ENCODE measurements at regions not wholly inside any gene's neighbourhood (a gene's known extent, or its start where the extent isn't known, plus 50 kb on each side); places are given as distances from the start of the nearest gene placed in this dataset.

- Histone ChIP-seq H2AK9ac (replicated peaks; ENCODE audit: low read depth, low read length, poor library complexity) (peak overlapping the region; percentile 2), H3K9ac (ENCODE audit: low read depth, low read length) (no peak overlapping the region), H3K4me3 (ENCODE audit: insufficient read depth, low read depth, low read length) (no peak overlapping the region), H3K56ac (ENCODE audit: extremely low read depth, insufficient read depth, low read length) (no peak overlapping the region), H3K18ac (ENCODE audit: low read depth, low read length) (peak overlapping the region; percentile 39; the same call in 1 of the 2 replicates), H2BK5ac (ENCODE audit: low read depth, low read length, poor library complexity, severe bottlenecking) (peak overlapping the region; percentile 36), H4K91ac (ENCODE audit: insufficient read depth, low read depth, low read length) (no peak overlapping the region; the same call in 1 of the 2 replicates), H3K27ac (ENCODE audit: insufficient read depth, low read length) (no peak overlapping the region), H4K5ac (ENCODE audit: low read depth, low read length) (no peak overlapping the region), H3K4me2 (ENCODE audit: low read depth, low read length) (no peak overlapping the region), H3K36me3 (ENCODE audit: control insufficient read depth, insufficient read depth, low read length) (no peaks in the 10 kb centered on the region), H3K23ac (ENCODE audit: low read depth, low read length) (peak overlapping the region; percentile 81; the same call in 1 of the 2 replicates), H3K9me1 (ENCODE audit: insufficient read depth, low read length) (peaks cover 23% of the 10 kb centered on the region), H2AK5ac (ENCODE audit: low read depth, low read length) (peak overlapping the region; percentile 90), H3K14ac (replicated peaks; ENCODE audit: low read depth, low read length) (peak overlapping the region; percentile 84; the same call in 1 of the 2 replicates), H3K9me3 (ENCODE audit: control insufficient read depth, insufficient read depth, low read length) (no peaks in the 10 kb centered on the region), H4K8ac (ENCODE audit: low read depth in 2 of 2, low read length in 2 of 2) (peak overlapping the region in 1 of 2 experiments; percentile 4; a peak in 1 of 4 replicates), H3K79me1 (ENCODE audit: low read depth in 1 of 2, low read length in 2 of 2) (no peaks in the 10 kb centered on the region; a peak in 1 of 4 replicates), H3K4me1 (ENCODE audit: control insufficient read depth, insufficient read depth, low read length) (peaks cover 25% of the 10 kb centered on the region), H2BK120ac (ENCODE audit: low read depth, low read length) (peak overlapping the region; percentile 58; the same call in 1 of the 2 replicates), H3K4ac (ENCODE audit: low read depth, low read length) (peak overlapping the region; percentile 55), H3K27me3 (ENCODE audit: control insufficient read depth, insufficient read depth, low read length) (no peaks in the 10 kb centered on the region), H4K20me1 (ENCODE audit: insufficient read depth, low read length) (no peaks in the 10 kb centered on the region; the same call in 1 of the 2 replicates), H2AFZ (replicated peaks; ENCODE audit: low read length, poor library complexity) (peak overlapping the region; percentile 68), H2BK15ac (ENCODE audit: low read depth, low read length) (peak overlapping the region; percentile 79; the same call in 2 of the 3 replicates), H2BK20ac (ENCODE audit: low read depth, low read length) (peak overlapping the region; percentile 67; the same call in 1 of the 2 replicates)
- in situ Hi-C loops (cut with MboI; ENCODE audit: low sequenced_read_pairs): no loop called here
- BruUV-seq (replicated peaks): no TSS peak
- intact Hi-C loops (cut with micrococcal nuclease): no loop called here
- POLR2A ChIA-PET (ENCODE audit: unreplicated experiment): interaction anchor here (0.6 kb wide), 1 partner anchor 72 kb away, joined by 3 read pairs; no protein-coding TSS in a partner anchor
- TF ChIP-seq RAD21 (IDR thresholded peaks at IDR 0.05; ENCODE audit: low read length): no peak
- TF ChIP-seq MAZ (IDR thresholded peaks at IDR 0.05; ENCODE audit: borderline replicate concordance, low read depth, low read length): no peak
- TF ChIP-seq BHLHE40 (IDR thresholded peaks at IDR 0.05; ENCODE audit: low read depth, low read length): no peak
- no peak for TF ChIP-seq MAFK (IDR thresholded peaks at IDR 0.05; ENCODE audit: low read depth, low read length)
- no peak for TF ChIP-seq NFE2L2 (IDR thresholded peaks at IDR 0.05; ENCODE audit: low read depth, low read length)
- no peak for TF ChIP-seq POLR2A (IDR thresholded peaks at IDR 0.05; ENCODE audit: low read depth, low read length)
- TF ChIP-seq RCOR1 (IDR thresholded peaks at IDR 0.05; ENCODE audit: insufficient replicate concordance, low read length): no peak
- no peak for TF ChIP-seq CEBPB (IDR thresholded peaks at IDR 0.05; ENCODE audit: low read depth, low read length)
- TF ChIP-seq ELK1 (IDR thresholded peaks at IDR 0.05; ENCODE audit: borderline replicate concordance, low read depth, low read length): no peak
- TF ChIP-seq FOS (IDR thresholded peaks at IDR 0.05; ENCODE audit: low read depth, low read length): no peak
- no peak for TF ChIP-seq USF2 (IDR thresholded peaks at IDR 0.05; ENCODE audit: low read depth, low read length)
- TF ChIP-seq CHD1 (IDR thresholded peaks at IDR 0.05; ENCODE audit: low read depth, low read length): no peak
- TF ChIP-seq SMC3 (IDR thresholded peaks at IDR 0.05; ENCODE audit: low read depth, low read length): no peak
- no peak for TF ChIP-seq MXI1 (IDR thresholded peaks at IDR 0.05; ENCODE audit: borderline replicate concordance, low read depth, low read length)
- TF ChIP-seq CTCF (conservative IDR thresholded peaks at IDR 0.05; ENCODE audit: low read depth, low read length): no peak
- no peak for TF ChIP-seq RFX5 (IDR thresholded peaks at IDR 0.05; ENCODE audit: low read depth, low read length)
- no peak for DNase-seq
- ATAC-seq (ENCODE audit: low read depth): no peak
- CTCF ChIA-PET: no interaction called here
- dilution Hi-C loops (cut with HindIII; ENCODE audit: low sequenced_read_pairs, unreplicated experiment): no loop called here
- WGBS, 2 experiments (ENCODE audit: extremely low coverage in 2 of 2, insufficient read length in 1 of 2): 40% methylated on average over 1 of the region's 3 CpGs; no CpG with 5 or more reads in 1 of the 2 experiments
Measured at GRCh38 chr4:169340834-169341233, 70.1 kb upstream of the SH3RF1 start.
